ENCODE measurements at regions not wholly inside any gene's neighbourhood (a gene's known extent, or its start where the extent isn't known, plus 50 kb on each side); places are given as distances from the start of the nearest gene placed in this dataset.

DNA sequence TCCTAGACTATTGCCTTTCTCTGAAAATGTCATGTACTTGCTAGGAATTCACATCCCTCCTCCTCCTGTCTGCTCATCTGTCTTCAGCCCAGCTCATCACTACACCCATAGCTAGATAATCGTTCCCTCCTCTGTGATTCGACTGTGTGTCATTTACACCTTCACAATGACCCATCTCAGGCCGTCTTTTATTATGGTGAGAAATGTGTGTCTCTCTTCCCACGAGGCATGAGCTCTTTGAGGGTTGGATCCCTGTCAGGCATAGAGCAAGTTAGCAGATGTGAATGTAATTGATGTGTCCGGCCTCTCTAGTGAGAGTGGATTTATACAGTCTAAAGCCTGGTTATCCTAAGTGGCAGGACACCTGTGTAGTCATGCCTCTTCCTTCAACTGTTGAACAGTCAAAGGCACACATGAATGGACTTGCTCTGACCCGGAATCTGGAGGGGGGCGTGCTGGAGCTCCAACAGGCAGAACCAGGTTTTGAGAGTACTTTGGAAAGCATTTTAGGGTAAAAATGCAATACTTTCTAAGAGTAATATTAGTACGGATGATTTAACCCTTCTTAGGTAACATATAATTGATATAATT, 182.1 kb downstream of the UTRN start:
- TF ChIP-seq, protein P1, sequence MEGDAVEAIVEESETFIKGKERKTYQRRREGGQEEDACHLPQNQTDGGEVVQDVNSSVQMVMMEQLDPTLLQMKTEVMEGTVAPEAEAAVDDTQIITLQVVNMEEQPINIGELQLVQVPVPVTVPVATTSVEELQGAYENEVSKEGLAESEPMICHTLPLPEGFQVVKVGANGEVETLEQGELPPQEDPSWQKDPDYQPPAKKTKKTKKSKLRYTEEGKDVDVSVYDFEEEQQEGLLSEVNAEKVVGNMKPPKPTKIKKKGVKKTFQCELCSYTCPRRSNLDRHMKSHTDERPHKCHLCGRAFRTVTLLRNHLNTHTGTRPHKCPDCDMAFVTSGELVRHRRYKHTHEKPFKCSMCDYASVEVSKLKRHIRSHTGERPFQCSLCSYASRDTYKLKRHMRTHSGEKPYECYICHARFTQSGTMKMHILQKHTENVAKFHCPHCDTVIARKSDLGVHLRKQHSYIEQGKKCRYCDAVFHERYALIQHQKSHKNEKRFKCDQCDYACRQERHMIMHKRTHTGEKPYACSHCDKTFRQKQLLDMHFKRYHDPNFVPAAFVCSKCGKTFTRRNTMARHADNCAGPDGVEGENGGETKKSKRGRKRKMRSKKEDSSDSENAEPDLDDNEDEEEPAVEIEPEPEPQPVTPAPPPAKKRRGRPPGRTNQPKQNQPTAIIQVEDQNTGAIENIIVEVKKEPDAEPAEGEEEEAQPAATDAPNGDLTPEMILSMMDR (IDR thresholded peaks at IDR 0.05): no peak
- TF ChIP-seq TCF7L2 (IDR thresholded peaks at IDR 0.05; ENCODE audit: low read depth, low read length) (no peak), POLR2AphosphoS5 (IDR thresholded peaks at IDR 0.05; ENCODE audit: low read depth, low read length) (no peak), SIN3A (IDR thresholded peaks at IDR 0.05; ENCODE audit: borderline replicate concordance, insufficient read depth, low read depth, low read length) (no peak)
